Sigmoid colon (tissue), 3 donors: ENCODE measurements at regions not wholly inside any gene's neighbourhood (a gene's known extent, or its start where the extent isn't known, plus 50 kb on each side); places are given as distances from the start of the nearest gene placed in this dataset.

ENCODE experiments used
- POLR2A ChIP-seq, 2 donors: fragments of 450-650 bp; IDR thresholded peaks; one replicate each; pipeline ENCODE4 v1.6.1; 2016; ENCODE audit warnings: antibody characterized with exemption in 2 of 2, mild to moderate bottlenecking in 2 of 2, moderate library complexity in 2 of 2
- TF ChIP-seq, protein P1 (sequence below), 4 experiments: fragments of 450-650 bp in 3 of 4; fragments of 200-600 bp in 1 of 4; IDR thresholded peaks; one replicate each; pipeline ENCODE4 v1.5.1; 2016 to 2019; ENCODE audit warnings: antibody characterized with exemption in 4 of 4, mild to moderate bottlenecking in 3 of 4, moderate library complexity in 2 of 4

DNA sequence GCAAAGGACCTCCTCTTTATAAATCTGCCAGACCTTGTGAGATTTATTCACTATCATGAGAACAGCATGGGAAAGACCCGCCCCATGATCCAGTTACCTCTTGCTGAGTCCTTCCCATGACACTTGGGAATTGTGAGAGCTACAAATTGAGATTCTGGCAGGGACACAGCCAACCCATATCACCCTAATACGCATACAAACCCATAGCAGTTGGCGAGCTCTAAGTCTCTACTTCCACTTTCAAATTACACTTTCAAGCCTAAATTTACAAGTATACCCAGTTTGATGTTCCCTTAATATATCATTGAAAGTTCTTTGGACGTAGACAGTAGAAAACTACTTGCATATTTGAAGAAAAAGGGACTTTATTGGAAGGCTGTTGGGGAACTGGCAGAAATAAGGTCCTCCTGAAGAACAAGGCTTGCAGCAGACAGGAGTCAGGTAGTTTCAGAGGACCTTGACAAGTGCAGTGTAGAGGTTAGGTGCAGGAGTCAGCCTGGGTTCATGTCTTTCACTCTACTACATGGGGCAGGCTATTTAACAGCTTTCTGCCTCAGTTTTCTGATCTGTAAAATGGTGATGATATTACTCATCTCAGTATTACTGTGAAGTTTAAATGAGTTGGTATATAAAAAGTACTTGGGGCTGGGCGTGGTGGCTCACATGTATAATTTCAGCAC is 107.9 kb upstream of the EEF2KMT start:
- TF ChIP-seq, protein P1, sequence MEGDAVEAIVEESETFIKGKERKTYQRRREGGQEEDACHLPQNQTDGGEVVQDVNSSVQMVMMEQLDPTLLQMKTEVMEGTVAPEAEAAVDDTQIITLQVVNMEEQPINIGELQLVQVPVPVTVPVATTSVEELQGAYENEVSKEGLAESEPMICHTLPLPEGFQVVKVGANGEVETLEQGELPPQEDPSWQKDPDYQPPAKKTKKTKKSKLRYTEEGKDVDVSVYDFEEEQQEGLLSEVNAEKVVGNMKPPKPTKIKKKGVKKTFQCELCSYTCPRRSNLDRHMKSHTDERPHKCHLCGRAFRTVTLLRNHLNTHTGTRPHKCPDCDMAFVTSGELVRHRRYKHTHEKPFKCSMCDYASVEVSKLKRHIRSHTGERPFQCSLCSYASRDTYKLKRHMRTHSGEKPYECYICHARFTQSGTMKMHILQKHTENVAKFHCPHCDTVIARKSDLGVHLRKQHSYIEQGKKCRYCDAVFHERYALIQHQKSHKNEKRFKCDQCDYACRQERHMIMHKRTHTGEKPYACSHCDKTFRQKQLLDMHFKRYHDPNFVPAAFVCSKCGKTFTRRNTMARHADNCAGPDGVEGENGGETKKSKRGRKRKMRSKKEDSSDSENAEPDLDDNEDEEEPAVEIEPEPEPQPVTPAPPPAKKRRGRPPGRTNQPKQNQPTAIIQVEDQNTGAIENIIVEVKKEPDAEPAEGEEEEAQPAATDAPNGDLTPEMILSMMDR (IDR thresholded peaks at IDR 0.05) = no peak
- TF ChIP-seq POLR2A (IDR thresholded peaks at IDR 0.05) = no peak
